ENCODE measurements at regions not wholly inside any gene's neighbourhood (a gene's known extent, or its start where the extent isn't known, plus 50 kb on each side); places are given as distances from the start of the nearest gene placed in this dataset.

- Histone ChIP-seq H3K4me3 (ENCODE audit: insufficient read depth, low read length, poor library complexity, severe bottlenecking) (no peak overlapping the region), H3K36me3 (ENCODE audit: low read length) (no peaks in the 10 kb centered on the region), H3K9me3 (ENCODE audit: insufficient read depth, low read length) (no peaks in the 10 kb centered on the region), H2AFZ (ENCODE audit: low read depth, low read length, severe bottlenecking) (no peak overlapping the region), H3K4me2 (ENCODE audit: low read depth, low read length, poor library complexity, severe bottlenecking) (no peak overlapping the region), H3K27ac (ENCODE audit: low read depth, low read length) (no peak overlapping the region), H3K9ac (ENCODE audit: low read length) (no peak overlapping the region), H3K79me2 (ENCODE audit: insufficient read depth, low read length) (no peaks in the 10 kb centered on the region), H3K9me2 (replicated peaks; ENCODE audit: insufficient read depth, low read length) (no peaks in the 10 kb centered on the region), H4K20me1 (ENCODE audit: low read depth, low read length) (no peaks in the 10 kb centered on the region), H3F3A (ENCODE audit: insufficient read depth) (no peaks in the 10 kb centered on the region), H3K27me3 (ENCODE audit: low read length) (no peaks in the 10 kb centered on the region)
- TF ChIP-seq CTCF (IDR thresholded peaks at IDR 0.05; ENCODE audit: insufficient read depth, low read length, poor library complexity, severe bottlenecking) (no peak), EZH2phosphoT487 (conservative IDR thresholded peaks at IDR 0.05; ENCODE audit: low read length) (no peak)
These were observed 122.9 kb upstream of the DAB1 start for GRCh38 chr1:57546549-57547330.

GRCh38 chr1:57544345-57544744 lies 120.5 kb upstream of the DAB1 start:
- Histone ChIP-seq H2AFZ (ENCODE audit: low read depth, low read length, severe bottlenecking) (no peak overlapping the region), H3K9me2 (replicated peaks; ENCODE audit: insufficient read depth, low read length) (no peaks in the 10 kb centered on the region), H3F3A (ENCODE audit: insufficient read depth) (no peaks in the 10 kb centered on the region), H3K9ac (ENCODE audit: low read length) (no peak overlapping the region), H3K27ac (ENCODE audit: low read depth, low read length) (no peak overlapping the region), H3K4me2 (ENCODE audit: low read depth, low read length, poor library complexity, severe bottlenecking) (no peak overlapping the region), H3K9me3 (ENCODE audit: insufficient read depth, low read length) (no peaks in the 10 kb centered on the region), H3K4me3 (ENCODE audit: insufficient read depth, low read length, poor library complexity, severe bottlenecking) (no peak overlapping the region), H3K79me2 (ENCODE audit: insufficient read depth, low read length) (no peaks in the 10 kb centered on the region), H3K27me3 (ENCODE audit: low read length) (no peaks in the 10 kb centered on the region), H3K36me3 (ENCODE audit: low read length) (no peaks in the 10 kb centered on the region), H4K20me1 (ENCODE audit: low read depth, low read length) (no peaks in the 10 kb centered on the region)
- TF ChIP-seq CTCF (IDR thresholded peaks at IDR 0.05; ENCODE audit: insufficient read depth, low read length, poor library complexity, severe bottlenecking) (no peak), EZH2phosphoT487 (conservative IDR thresholded peaks at IDR 0.05; ENCODE audit: low read length) (no peak)

GRCh38 chr1:57536749-57537423 lies 113.0 kb upstream of the DAB1 start:
- H3K9me3 ChIP-seq (ENCODE audit: insufficient read depth, low read length), result no peaks in the 10 kb centered on the region
- no peaks in the 10 kb centered on the region for H3K9me2 ChIP-seq (replicated peaks; ENCODE audit: insufficient read depth, low read length)
- H3K27ac ChIP-seq (ENCODE audit: low read depth, low read length), result no peak overlapping the region
- H3K4me3 ChIP-seq (ENCODE audit: insufficient read depth, low read length, poor library complexity, severe bottlenecking), result no peak overlapping the region
- no peak overlapping the region for H2AFZ ChIP-seq (ENCODE audit: low read depth, low read length, severe bottlenecking)
- TF ChIP-seq CTCF (IDR thresholded peaks at IDR 0.05; ENCODE audit: insufficient read depth, low read length, poor library complexity, severe bottlenecking) (no peak), EZH2phosphoT487 (conservative IDR thresholded peaks at IDR 0.05; ENCODE audit: low read length) (no peak)
- H3K79me2 ChIP-seq (ENCODE audit: insufficient read depth, low read length), result no peaks in the 10 kb centered on the region
- no peaks in the 10 kb centered on the region for H4K20me1 ChIP-seq (ENCODE audit: low read depth, low read length)
- no peak overlapping the region for H3K4me2 ChIP-seq (ENCODE audit: low read depth, low read length, poor library complexity, severe bottlenecking)
- no peaks in the 10 kb centered on the region for H3F3A ChIP-seq (ENCODE audit: insufficient read depth)
- H3K9ac ChIP-seq (ENCODE audit: low read length), result no peak overlapping the region
- H3K36me3 ChIP-seq (ENCODE audit: low read length), result no peaks in the 10 kb centered on the region
- no peaks in the 10 kb centered on the region for H3K27me3 ChIP-seq (ENCODE audit: low read length)
